OCI-LY7 (cell line): ENCODE measurements at regions not wholly inside any gene's neighbourhood (a gene's known extent, or its start where the extent isn't known, plus 50 kb on each side); places are given as distances from the start of the nearest gene placed in this dataset.

ENCODE experiments used
- BruUV-seq: library from RNA; stranded (reverse); fragments of 400-500 nt; replicated peaks from 2 replicates; lab custom pipeline; 2021; lab: Mats Ljungman, UMichigan
- CTCF ChIA-PET: fragments of 300-600 bp; sonication (Branson Sonifier 250); formaldehyde crosslinking; loops from one replicate; lab custom pipeline; 2022; ENCODE audit warnings: antibody characterized with exemption; ENCODE audit not compliant: unreplicated experiment; lab: Charles Lee
- POLR2A ChIA-PET: fragments of 300-600 bp; sonication (Branson Sonifier 250); formaldehyde crosslinking; loops from one replicate; lab custom pipeline; 2022; ENCODE audit warnings: antibody characterized with exemption; lab: Charles Lee
- DNase-seq: peaks from one replicate; pipeline ENCODE4 v3.0.0-alpha.2; 2015; ENCODE audit warnings: low spot score
- H2AFZ ChIP-seq: fragments of 200-600 bp; sonication (generic), shearing (Covaris generic); 2 replicates; pipeline ENCODE4 v1.6.1; 2014; ENCODE audit warnings: mild to moderate bottlenecking, antibody characterized with exemption, low read length, moderate library complexity
- H3K27ac ChIP-seq: fragments of 200-600 bp; sonication (generic); 2 replicates; pipeline ENCODE4 v1.5.1; 2014; ENCODE audit warnings: mixed run types, low read depth, mild to moderate bottlenecking, moderate library complexity, low read length, inconsistent platforms; ENCODE audit not compliant: poor library complexity, severe bottlenecking
- H3K36me3 ChIP-seq: fragments of 200-600 bp; sonication (generic); 2 replicates; pipeline ENCODE4 v1.6.1; 2014; ENCODE audit warnings: mild to moderate bottlenecking, antibody characterized with exemption, low read length, moderate library complexity, mixed read lengths; ENCODE audit not compliant: insufficient read depth
- H3K4me1 ChIP-seq: fragments of 200-600 bp; sonication (generic); 2 replicates; pipeline ENCODE4 v1.5.1; 2014; ENCODE audit warnings: mild to moderate bottlenecking, low read length; ENCODE audit not compliant: insufficient read depth, poor library complexity, severe bottlenecking
- H3K4me2 ChIP-seq: fragments of 200-600 bp; sonication (generic); 2 replicates; pipeline ENCODE4 v1.6.1; 2014; ENCODE audit warnings: mild to moderate bottlenecking, low read length
- H3K4me3 ChIP-seq: fragments of 200-600 bp; sonication (generic); 2 replicates; pipeline ENCODE4 v1.5.1; 2014; ENCODE audit warnings: mild to moderate bottlenecking, low read depth, low read length; ENCODE audit not compliant: poor library complexity, severe bottlenecking
- H3K79me2 ChIP-seq: fragments of 200-600 bp; sonication (generic); 2 replicates; pipeline ENCODE4 v1.6.1; 2016; ENCODE audit warnings: low read depth, mild to moderate bottlenecking, low read length, moderate library complexity, mixed read lengths; ENCODE audit not compliant: insufficient read depth
- H3K9me2 ChIP-seq: fragments of 200-600 bp; sonication (generic); 2 replicates; pipeline ENCODE4 v1.6.1; 2016; ENCODE audit warnings: mild to moderate bottlenecking, low read length, mixed read lengths; ENCODE audit not compliant: insufficient read depth
- H3K9me3 ChIP-seq: fragments of 200-600 bp; sonication (generic); 2 replicates; pipeline ENCODE4 v1.6.1; 2014; ENCODE audit warnings: mild to moderate bottlenecking, mixed run types, low read length, mixed read lengths
- H4K20me1 ChIP-seq: fragments of 200-600 bp; sonication (generic); 2 replicates; pipeline ENCODE4 v1.6.1; 2014; ENCODE audit warnings: mild to moderate bottlenecking, antibody characterized with exemption, low read length, moderate library complexity, mixed read lengths; ENCODE audit not compliant: insufficient read depth
- EZH2phosphoT487 ChIP-seq: fragments of 200-600 bp; sonication (generic); IDR thresholded peaks from 2 replicates; pipeline ENCODE4 v1.6.1; 2018; ENCODE audit warnings: low read depth, borderline replicate concordance, mild to moderate bottlenecking, mixed run types, antibody characterized with exemption, low read length, moderate library complexity, mixed read lengths
- intact Hi-C: fragments of 100-400 bp; cut with micrococcal nuclease; formaldehyde crosslinking; loops from one replicate; pipeline ENCODE4 v1.10.0; 2022; ENCODE audit not compliant: unreplicated experiment
- TF ChIP-seq, protein P1 (sequence below): fragments of 200-600 bp; sonication (generic); conservative IDR thresholded peaks from 2 replicates; pipeline ENCODE4 v1.5.1; 2014; ENCODE audit warnings: mild to moderate bottlenecking, antibody characterized with exemption, low read length, moderate library complexity, mixed read lengths

GRCh38 chr12:116441292-116441691 is 117.9 kb upstream of the MAP1LC3B2 start:
- H3K9me2 ChIP-seq: no peaks in the 10 kb centered on the region
- CTCF ChIA-PET: no interaction called here
- H3K36me3 ChIP-seq: no peaks in the 10 kb centered on the region
- POLR2A ChIA-PET: no interaction called here
- TF ChIP-seq, protein P1, sequence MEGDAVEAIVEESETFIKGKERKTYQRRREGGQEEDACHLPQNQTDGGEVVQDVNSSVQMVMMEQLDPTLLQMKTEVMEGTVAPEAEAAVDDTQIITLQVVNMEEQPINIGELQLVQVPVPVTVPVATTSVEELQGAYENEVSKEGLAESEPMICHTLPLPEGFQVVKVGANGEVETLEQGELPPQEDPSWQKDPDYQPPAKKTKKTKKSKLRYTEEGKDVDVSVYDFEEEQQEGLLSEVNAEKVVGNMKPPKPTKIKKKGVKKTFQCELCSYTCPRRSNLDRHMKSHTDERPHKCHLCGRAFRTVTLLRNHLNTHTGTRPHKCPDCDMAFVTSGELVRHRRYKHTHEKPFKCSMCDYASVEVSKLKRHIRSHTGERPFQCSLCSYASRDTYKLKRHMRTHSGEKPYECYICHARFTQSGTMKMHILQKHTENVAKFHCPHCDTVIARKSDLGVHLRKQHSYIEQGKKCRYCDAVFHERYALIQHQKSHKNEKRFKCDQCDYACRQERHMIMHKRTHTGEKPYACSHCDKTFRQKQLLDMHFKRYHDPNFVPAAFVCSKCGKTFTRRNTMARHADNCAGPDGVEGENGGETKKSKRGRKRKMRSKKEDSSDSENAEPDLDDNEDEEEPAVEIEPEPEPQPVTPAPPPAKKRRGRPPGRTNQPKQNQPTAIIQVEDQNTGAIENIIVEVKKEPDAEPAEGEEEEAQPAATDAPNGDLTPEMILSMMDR: no peak
- TF ChIP-seq EZH2phosphoT487: no peak
- H2AFZ ChIP-seq: no peak overlapping the region
- no peaks in the 10 kb centered on the region for H3K9me3 ChIP-seq
- no peak overlapping the region for H3K27ac ChIP-seq
- DNase-seq: no peak
- H3K4me1 ChIP-seq: no peaks in the 10 kb centered on the region
- no peak overlapping the region for H3K4me3 ChIP-seq
- intact Hi-C loops: no loop called here
- H4K20me1 ChIP-seq: no peaks in the 10 kb centered on the region
- H3K4me2 ChIP-seq: no peak overlapping the region
- no peaks in the 10 kb centered on the region for H3K79me2 ChIP-seq
- no TSS peak for BruUV-seq

DNA sequence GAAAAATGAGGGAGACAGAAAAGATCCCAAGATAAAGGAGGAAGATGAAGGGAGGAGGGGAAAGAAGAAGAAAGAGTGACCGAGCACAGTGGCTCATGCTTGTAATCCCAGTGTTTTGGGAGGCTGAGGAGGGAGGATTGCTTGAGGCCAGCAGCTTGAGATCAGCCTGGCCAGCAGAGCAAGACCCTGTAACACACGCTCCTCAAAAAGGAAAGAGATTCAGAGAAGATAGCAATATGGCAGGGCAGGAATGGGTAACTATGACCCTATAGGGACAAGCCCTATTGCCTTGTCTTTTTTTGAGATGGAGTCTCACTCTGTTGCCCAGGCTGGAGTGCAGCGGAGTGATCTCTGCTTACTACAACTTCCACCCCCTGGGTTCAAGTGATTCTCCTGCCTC is 116.9 kb upstream of the MAP1LC3B2 start:
- BruUV-seq: no TSS peak
- Histone ChIP-seq H3K4me3 (no peak overlapping the region), H3K4me1 (no peaks in the 10 kb centered on the region), H3K79me2 (no peaks in the 10 kb centered on the region), H4K20me1 (no peaks in the 10 kb centered on the region), H2AFZ (no peak overlapping the region), H3K27ac (no peak overlapping the region), H3K9me3 (no peaks in the 10 kb centered on the region), H3K4me2 (no peak overlapping the region), H3K9me2 (no peaks in the 10 kb centered on the region), H3K36me3 (no peaks in the 10 kb centered on the region)
- no peak for DNase-seq
- TF ChIP-seq EZH2phosphoT487: no peak
- TF ChIP-seq, protein P1: no peak
- POLR2A ChIA-PET: interaction anchor here (0.6 kb wide), 1 partner anchor 130 kb away, joined by 3 read pairs; no protein-coding TSS in a partner anchor
- intact Hi-C loops: no loop called here
- CTCF ChIA-PET: no interaction called here

GRCh38 chr12:116442946-116443345 is 116.2 kb upstream of the MAP1LC3B2 start:
- ChIA-PET POLR2A (no interaction called here), CTCF (no interaction called here)
- intact Hi-C loops: no loop called here
- Histone ChIP-seq H3K4me3 (no peak overlapping the region), H2AFZ (no peak overlapping the region), H3K79me2 (no peaks in the 10 kb centered on the region), H3K9me2 (no peaks in the 10 kb centered on the region), H3K4me1 (no peaks in the 10 kb centered on the region), H3K9me3 (no peaks in the 10 kb centered on the region), H3K4me2 (no peak overlapping the region), H3K36me3 (no peaks in the 10 kb centered on the region), H3K27ac (no peak overlapping the region), H4K20me1 (no peaks in the 10 kb centered on the region)
- DNase-seq: no peak
- no peak for TF ChIP-seq EZH2phosphoT487
- TF ChIP-seq, protein P1: no peak
- no TSS peak for BruUV-seq
